Colonic mucosa (tissue), 4 donors: ENCODE measurements at regions not wholly inside any gene's neighbourhood (a gene's known extent, or its start where the extent isn't known, plus 50 kb on each side); places are given as distances from the start of the nearest gene placed in this dataset.

ENCODE experiments used
- DNase-seq: peaks from one replicate; pipeline ENCODE4 v3.0.0-alpha.2; 2020
- H3K27ac ChIP-seq: fragments of 200-600 bp; one replicate; pipeline ENCODE4 v1.8.0; 2021
- H3K27me3 ChIP-seq: fragments of 200-600 bp; one replicate; pipeline ENCODE4 v1.8.0; 2021
- H3K36me3 ChIP-seq: fragments of 200-600 bp; one replicate; pipeline ENCODE4 v1.8.0; 2021
- H3K4me1 ChIP-seq: fragments of 200-600 bp; one replicate; pipeline ENCODE4 v1.8.0; 2021; ENCODE audit warnings: mild to moderate bottlenecking
- H3K4me3 ChIP-seq: fragments of 200-600 bp; one replicate; pipeline ENCODE4 v1.8.0; 2021
- H3K9ac ChIP-seq, 2 donors: one replicate each; pipeline ENCODE4 v1.7.0; 2013; ENCODE audit warnings: control low read depth in 2 of 2, low read depth in 2 of 2, low read length in 2 of 2
- H3K9me3 ChIP-seq: fragments of 200-600 bp; one replicate; pipeline ENCODE4 v1.8.0; 2021
- CTCF ChIP-seq: fragments of 200-600 bp; IDR thresholded peaks from one replicate; pipeline ENCODE4 v1.8.0; 2022; ENCODE audit warnings: antibody characterized with exemption, mild to moderate bottlenecking
- intact Hi-C: fragments of 100-400 bp; cut with DNase I; formaldehyde crosslinking; loops from one replicate; pipeline ENCODE4 v1.14.1; 2022
- donor health status: healthy.
- donor health status: DM: no; HTN: no; CAD: no.
- donor health status: DM: no; HTN: no; CAD: no.

GRCh38 chr6:149208134-149208601, 109.3 kb upstream of the TAB2 start:
- no peaks in the 10 kb centered on the region for H3K27me3 ChIP-seq
- no peak for DNase-seq
- intact Hi-C loops = no loop called here
- no peaks in the 10 kb centered on the region for H3K36me3 ChIP-seq
- no peak overlapping the region for H3K27ac ChIP-seq
- no peaks in the 10 kb centered on the region for H3K9me3 ChIP-seq
- no peak for TF ChIP-seq CTCF
- no peak overlapping the region for H3K4me3 ChIP-seq
- no peak overlapping the region for H3K9ac ChIP-seq
- H3K4me1 ChIP-seq = no peaks in the 10 kb centered on the region

GRCh38 chr6:149209871-149210775, 107.4 kb upstream of the TAB2 start:
- Histone ChIP-seq H3K4me1 (no peaks in the 10 kb centered on the region), H3K9me3 (no peaks in the 10 kb centered on the region), H3K9ac (no peak overlapping the region), H3K27ac (no peak overlapping the region), H3K27me3 (no peaks in the 10 kb centered on the region), H3K36me3 (no peaks in the 10 kb centered on the region), H3K4me3 (no peak overlapping the region)
- DNase-seq = no peak
- no peak for TF ChIP-seq CTCF
- intact Hi-C loops = no loop called here

GRCh38 chr6:149211046-149211571, 106.4 kb upstream of the TAB2 start:
- no peak overlapping the region for H3K4me3 ChIP-seq
- DNase-seq = no peak
- no peaks in the 10 kb centered on the region for H3K9me3 ChIP-seq
- TF ChIP-seq CTCF = no peak
- no peaks in the 10 kb centered on the region for H3K27me3 ChIP-seq
- no peaks in the 10 kb centered on the region for H3K36me3 ChIP-seq
- H3K4me1 ChIP-seq = no peaks in the 10 kb centered on the region
- intact Hi-C loops = no loop called here
- H3K27ac ChIP-seq = no peak overlapping the region
- H3K9ac ChIP-seq = no peak overlapping the region

GRCh38 chr6:149212206-149212605, 105.3 kb upstream of the TAB2 start:
- no peak overlapping the region for H3K9ac ChIP-seq
- no peak overlapping the region for H3K4me3 ChIP-seq
- no peaks in the 10 kb centered on the region for H3K27me3 ChIP-seq
- intact Hi-C loops = no loop called here
- DNase-seq = no peak
- no peaks in the 10 kb centered on the region for H3K36me3 ChIP-seq
- no peak overlapping the region for H3K27ac ChIP-seq
- TF ChIP-seq CTCF = no peak
- no peaks in the 10 kb centered on the region for H3K4me1 ChIP-seq
- no peaks in the 10 kb centered on the region for H3K9me3 ChIP-seq

GRCh38 chr6:149212892-149213801, 104.4 kb upstream of the TAB2 start:
- Histone ChIP-seq H3K4me1 (no peaks in the 10 kb centered on the region), H3K9me3 (no peaks in the 10 kb centered on the region), H3K27me3 (no peaks in the 10 kb centered on the region), H3K4me3 (no peak overlapping the region), H3K9ac (no peak overlapping the region), H3K36me3 (no peaks in the 10 kb centered on the region), H3K27ac (no peak overlapping the region)
- intact Hi-C loops = no loop called here
- TF ChIP-seq CTCF = no peak
- no peak for DNase-seq
